ENCODE measurements at regions not wholly inside any gene's neighbourhood (a gene's known extent, or its start where the extent isn't known, plus 50 kb on each side); places are given as distances from the start of the nearest gene placed in this dataset.
"Not testable (repeated sequence)": the region's sequence is repeated elsewhere in the genome, so short reads cannot be mapped to it uniquely, and the experiment has no call there.

DNA sequence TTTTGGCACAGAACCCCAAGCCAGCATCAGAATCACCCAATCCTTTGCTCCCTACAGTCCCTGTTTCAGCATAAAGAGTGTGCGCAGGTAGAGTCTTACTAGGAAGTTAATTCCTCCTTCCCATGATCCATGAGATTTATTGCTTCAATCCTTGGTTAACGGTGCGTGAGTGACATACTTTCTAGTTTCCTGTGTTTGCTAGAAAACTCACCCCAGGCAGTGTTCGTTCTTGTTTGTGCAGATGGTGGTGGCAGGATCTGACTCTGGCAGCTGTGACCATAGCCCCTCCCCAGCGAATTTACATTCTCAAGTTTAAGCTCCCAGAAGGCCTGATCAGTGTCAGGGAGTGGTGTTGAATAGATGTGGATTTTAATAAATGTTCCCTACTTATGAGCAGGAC, 106.7 kb upstream of the CCT8L2 start:
- H3K4me3 ChIP-seq (ENCODE audit: low read length in 2 of 2): no peak overlapping the region
- no peak overlapping the region for H3K27ac ChIP-seq (ENCODE audit: low read depth in 1 of 2, low read length in 1 of 2)
- H3K27me3 ChIP-seq (ENCODE audit: control insufficient read depth in 2 of 2, insufficient read depth in 1 of 2, low read length in 1 of 2): no peaks in the 10 kb centered on the region
- no peaks in the 10 kb centered on the region for H3K36me3 ChIP-seq (ENCODE audit: control insufficient read depth in 2 of 2, insufficient read depth in 2 of 2, low read length in 1 of 2)
- WGBS: 39% methylated on average over 5 of the region's 5 CpGs
- H3K9me3 ChIP-seq (ENCODE audit: control insufficient read depth in 2 of 2, insufficient read depth in 1 of 2, low read length in 1 of 2): no peaks in the 10 kb centered on the region
- H3K4me1 ChIP-seq (ENCODE audit: control insufficient read depth in 2 of 2, insufficient read depth in 2 of 2, low read length in 2 of 2): no peaks in the 10 kb centered on the region
- DNase-seq (ENCODE audit: low read depth in 6 of 9, low spot score in 9 of 9): peak in 1 of 9 donors; percentile 12

DNA sequence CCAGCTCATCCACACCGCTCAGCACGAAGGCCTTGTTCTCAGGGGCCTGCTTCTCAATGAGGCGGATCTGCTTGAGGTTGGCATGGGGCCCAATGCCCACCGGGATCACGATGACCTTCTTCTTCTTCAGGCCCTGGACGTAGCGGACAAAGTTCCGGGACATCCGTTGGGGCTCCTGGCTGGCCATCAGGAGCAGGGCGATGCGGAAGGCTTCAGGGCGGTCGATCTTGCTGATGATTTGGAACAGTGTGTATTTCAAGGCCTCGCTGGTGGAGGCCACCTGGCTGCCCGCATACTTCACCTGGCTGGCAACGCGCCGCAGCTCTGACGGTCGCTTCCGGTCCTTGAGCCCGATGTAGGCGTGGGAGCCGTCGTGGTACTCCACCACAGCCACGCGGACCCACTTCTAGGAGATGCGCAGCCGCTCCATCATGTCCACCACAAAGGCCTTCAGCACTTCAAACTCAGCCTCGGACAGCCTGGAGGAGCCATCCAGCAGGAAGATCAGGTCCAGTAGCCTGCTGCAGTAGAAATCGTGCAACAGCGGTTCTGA, 105.0 kb upstream of the CCT8L2 start:
- DNase-seq (ENCODE audit: low read depth in 6 of 9, low spot score in 9 of 9); H3K4me3 ChIP-seq (ENCODE audit: low read length in 2 of 2); H3K27ac ChIP-seq (ENCODE audit: low read depth in 1 of 2, low read length in 1 of 2); H3K4me1 ChIP-seq (ENCODE audit: control insufficient read depth in 2 of 2, insufficient read depth in 2 of 2, low read length in 2 of 2); H3K9me3 ChIP-seq (ENCODE audit: control insufficient read depth in 2 of 2, insufficient read depth in 1 of 2, low read length in 1 of 2); H3K27me3 ChIP-seq (ENCODE audit: control insufficient read depth in 2 of 2, insufficient read depth in 1 of 2, low read length in 1 of 2); H3K36me3 ChIP-seq (ENCODE audit: control insufficient read depth in 2 of 2, insufficient read depth in 2 of 2, low read length in 1 of 2): not testable (repeated sequence)
- 98% methylated on average over 32 of the region's 32 CpGs for WGBS

GRCh38 chr22:16696900-16697299, 104.3 kb upstream of the CCT8L2 start:
- not testable (repeated sequence) for H3K4me3 ChIP-seq (ENCODE audit: low read length in 2 of 2); H3K9me3 ChIP-seq (ENCODE audit: control insufficient read depth in 2 of 2, insufficient read depth in 1 of 2, low read length in 1 of 2); H3K4me1 ChIP-seq (ENCODE audit: control insufficient read depth in 2 of 2, insufficient read depth in 2 of 2, low read length in 2 of 2); DNase-seq (ENCODE audit: low read depth in 6 of 9, low spot score in 9 of 9); H3K27ac ChIP-seq (ENCODE audit: low read depth in 1 of 2, low read length in 1 of 2); H3K27me3 ChIP-seq (ENCODE audit: control insufficient read depth in 2 of 2, insufficient read depth in 1 of 2, low read length in 1 of 2); H3K36me3 ChIP-seq (ENCODE audit: control insufficient read depth in 2 of 2, insufficient read depth in 2 of 2, low read length in 1 of 2)
- WGBS: 98% methylated on average over 12 of the region's 12 CpGs

GRCh38 chr22:16695261-16695660, 102.7 kb upstream of the CCT8L2 start:
- Histone ChIP-seq H3K9me3 (ENCODE audit: control insufficient read depth in 2 of 2, insufficient read depth in 1 of 2, low read length in 1 of 2) (no peaks in the 10 kb centered on the region), H3K4me3 (ENCODE audit: low read length in 2 of 2) (no peak overlapping the region), H3K27ac (ENCODE audit: low read depth in 1 of 2, low read length in 1 of 2) (no peak overlapping the region), H3K4me1 (ENCODE audit: control insufficient read depth in 2 of 2, insufficient read depth in 2 of 2, low read length in 2 of 2) (no peaks in the 10 kb centered on the region), H3K27me3 (ENCODE audit: control insufficient read depth in 2 of 2, insufficient read depth in 1 of 2, low read length in 1 of 2) (no peaks in the 10 kb centered on the region), H3K36me3 (ENCODE audit: control insufficient read depth in 2 of 2, insufficient read depth in 2 of 2, low read length in 1 of 2) (no peaks in the 10 kb centered on the region)
- WGBS: 85% methylated on average over 7 of the region's 7 CpGs
- DNase-seq (ENCODE audit: low read depth in 6 of 9, low spot score in 9 of 9): no peak

DNA sequence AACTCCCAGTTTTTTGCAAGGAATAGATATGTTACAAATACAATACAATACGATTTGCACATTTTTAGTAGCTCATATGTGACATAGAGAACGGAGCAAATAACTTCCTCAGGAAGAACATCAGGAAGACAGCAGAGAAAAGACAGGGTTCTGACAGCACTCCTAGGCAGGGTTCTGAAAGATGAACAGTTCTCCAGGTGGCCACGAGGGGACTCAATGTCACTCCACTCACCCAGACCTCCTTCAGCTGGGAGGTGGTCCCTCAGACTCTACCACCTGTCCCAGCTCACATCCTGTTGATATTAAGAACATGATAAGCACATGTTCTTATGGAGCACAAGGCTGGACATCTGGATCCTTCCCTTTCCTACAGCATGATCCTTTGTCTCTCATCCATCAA, 101.1 kb upstream of the CCT8L2 start:
- not testable (repeated sequence) for H3K27ac ChIP-seq (ENCODE audit: low read depth in 1 of 2, low read length in 1 of 2); H3K36me3 ChIP-seq (ENCODE audit: control insufficient read depth in 2 of 2, insufficient read depth in 2 of 2, low read length in 1 of 2); H3K9me3 ChIP-seq (ENCODE audit: control insufficient read depth in 2 of 2, insufficient read depth in 1 of 2, low read length in 1 of 2); DNase-seq (ENCODE audit: low read depth in 6 of 9, low spot score in 9 of 9); H3K27me3 ChIP-seq (ENCODE audit: control insufficient read depth in 2 of 2, insufficient read depth in 1 of 2, low read length in 1 of 2); H3K4me1 ChIP-seq (ENCODE audit: control insufficient read depth in 2 of 2, insufficient read depth in 2 of 2, low read length in 2 of 2); H3K4me3 ChIP-seq (ENCODE audit: low read length in 2 of 2)
- 40% methylated on average over 3 of the region's 3 CpGs for WGBS

DNA sequence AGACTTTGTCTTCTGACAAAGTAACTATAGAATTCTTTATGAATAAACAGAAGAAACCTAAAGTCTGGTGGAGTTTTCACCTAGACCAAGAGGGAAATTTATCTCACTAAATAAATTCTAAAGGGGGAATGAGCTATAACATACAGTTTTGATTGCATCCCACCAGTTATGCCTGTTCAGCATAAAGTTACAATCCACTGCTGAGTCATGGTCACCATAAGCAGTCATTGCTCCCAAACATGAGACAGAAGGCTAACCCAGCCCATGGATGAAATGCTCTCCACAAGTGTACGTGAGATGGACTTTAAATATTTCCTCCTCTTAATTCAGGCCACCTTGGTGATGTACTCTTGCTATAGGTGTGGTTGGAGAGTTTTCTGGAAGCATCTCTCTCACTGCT, 96.7 kb upstream of the CCT8L2 start:
- not testable (repeated sequence) for H3K27me3 ChIP-seq (ENCODE audit: control insufficient read depth in 2 of 2, insufficient read depth in 1 of 2, low read length in 1 of 2); H3K27ac ChIP-seq (ENCODE audit: low read depth in 1 of 2, low read length in 1 of 2); H3K36me3 ChIP-seq (ENCODE audit: control insufficient read depth in 2 of 2, insufficient read depth in 2 of 2, low read length in 1 of 2); DNase-seq (ENCODE audit: low read depth in 6 of 9, low spot score in 9 of 9); H3K4me3 ChIP-seq (ENCODE audit: low read length in 2 of 2); H3K9me3 ChIP-seq (ENCODE audit: control insufficient read depth in 2 of 2, insufficient read depth in 1 of 2, low read length in 1 of 2); H3K4me1 ChIP-seq (ENCODE audit: control insufficient read depth in 2 of 2, insufficient read depth in 2 of 2, low read length in 2 of 2)
- WGBS: 92% methylated on average over 1 of the region's 1 CpG

DNA sequence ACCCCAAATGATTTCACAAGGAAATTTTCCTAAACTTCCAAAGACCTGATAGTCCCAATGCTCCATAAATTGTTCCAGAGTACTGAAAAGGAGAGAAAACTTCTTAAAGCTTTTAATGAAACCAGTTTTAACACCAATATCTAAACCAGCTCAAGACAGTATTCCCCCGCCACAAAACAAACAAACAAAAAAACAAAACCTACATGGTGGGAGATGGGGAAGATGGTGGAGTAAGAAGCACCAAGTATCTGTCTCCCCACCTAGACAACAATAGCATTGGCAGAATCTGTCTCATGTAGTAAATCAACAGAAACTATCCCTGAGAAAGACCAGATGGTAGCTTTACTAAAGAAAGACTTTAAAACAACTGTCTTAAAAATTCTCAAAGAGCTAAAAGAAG, 88.7 kb upstream of the CCT8L2 start:
- 87% methylated on average over 1 of the region's 1 CpG for WGBS
- H3K36me3 ChIP-seq (ENCODE audit: control insufficient read depth in 2 of 2, insufficient read depth in 2 of 2, low read length in 1 of 2); H3K27me3 ChIP-seq (ENCODE audit: control insufficient read depth in 2 of 2, insufficient read depth in 1 of 2, low read length in 1 of 2); H3K4me1 ChIP-seq (ENCODE audit: control insufficient read depth in 2 of 2, insufficient read depth in 2 of 2, low read length in 2 of 2); DNase-seq (ENCODE audit: low read depth in 6 of 9, low spot score in 9 of 9); H3K9me3 ChIP-seq (ENCODE audit: control insufficient read depth in 2 of 2, insufficient read depth in 1 of 2, low read length in 1 of 2); H3K27ac ChIP-seq (ENCODE audit: low read depth in 1 of 2, low read length in 1 of 2); H3K4me3 ChIP-seq (ENCODE audit: low read length in 2 of 2): not testable (repeated sequence)

DNA sequence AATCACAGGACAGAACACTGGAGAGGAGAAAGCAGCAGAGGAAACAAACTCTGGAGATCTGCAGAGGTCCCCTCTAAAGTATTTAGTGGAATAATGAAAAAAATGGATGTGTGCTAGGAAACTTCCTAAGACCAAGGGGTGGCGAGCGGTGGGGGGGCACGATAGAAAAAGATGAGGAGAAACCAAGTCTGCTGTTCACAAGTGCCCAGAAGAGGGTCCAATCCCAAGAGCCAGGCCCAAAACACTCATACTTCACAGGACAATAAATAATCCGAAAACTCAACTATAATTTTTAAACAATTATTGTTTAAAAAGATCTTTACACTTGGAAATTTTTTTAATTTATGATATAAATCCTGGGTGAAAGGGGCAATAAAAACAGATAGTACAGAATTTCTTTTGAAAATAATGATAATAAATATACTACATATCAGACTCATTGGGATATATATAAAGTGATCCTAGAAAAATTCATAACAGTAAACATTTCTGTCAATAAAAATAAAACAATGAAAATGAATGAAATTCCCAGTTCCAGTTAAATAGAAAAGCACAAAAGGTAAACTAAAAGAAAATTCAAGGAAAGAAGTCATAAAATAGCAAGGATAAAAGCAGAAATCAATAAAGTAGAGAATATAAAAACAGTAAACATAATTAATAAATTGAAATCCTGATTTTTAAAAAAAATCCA, 87.7 kb upstream of the CCT8L2 start:
- 76% methylated on average over 4 of the region's 4 CpGs for WGBS
- not testable (repeated sequence) for H3K27me3 ChIP-seq (ENCODE audit: control insufficient read depth in 2 of 2, insufficient read depth in 1 of 2, low read length in 1 of 2); H3K36me3 ChIP-seq (ENCODE audit: control insufficient read depth in 2 of 2, insufficient read depth in 2 of 2, low read length in 1 of 2); H3K4me1 ChIP-seq (ENCODE audit: control insufficient read depth in 2 of 2, insufficient read depth in 2 of 2, low read length in 2 of 2); H3K4me3 ChIP-seq (ENCODE audit: low read length in 2 of 2); DNase-seq (ENCODE audit: low read depth in 6 of 9, low spot score in 9 of 9); H3K27ac ChIP-seq (ENCODE audit: low read depth in 1 of 2, low read length in 1 of 2); H3K9me3 ChIP-seq (ENCODE audit: control insufficient read depth in 2 of 2, insufficient read depth in 1 of 2, low read length in 1 of 2)

GRCh38 chr22:16679191-16679834, 86.7 kb upstream of the CCT8L2 start:
- not testable (repeated sequence) for DNase-seq (ENCODE audit: low read depth in 6 of 9, low spot score in 9 of 9); H3K4me1 ChIP-seq (ENCODE audit: control insufficient read depth in 2 of 2, insufficient read depth in 2 of 2, low read length in 2 of 2); H3K36me3 ChIP-seq (ENCODE audit: control insufficient read depth in 2 of 2, insufficient read depth in 2 of 2, low read length in 1 of 2); H3K4me3 ChIP-seq (ENCODE audit: low read length in 2 of 2); H3K27me3 ChIP-seq (ENCODE audit: control insufficient read depth in 2 of 2, insufficient read depth in 1 of 2, low read length in 1 of 2); H3K9me3 ChIP-seq (ENCODE audit: control insufficient read depth in 2 of 2, insufficient read depth in 1 of 2, low read length in 1 of 2); H3K27ac ChIP-seq (ENCODE audit: low read depth in 1 of 2, low read length in 1 of 2)
- 87% methylated on average over 5 of the region's 5 CpGs for WGBS

All from thymus (tissue), 11 donors.